ENCODE measurements at regions not wholly inside any gene's neighbourhood (a gene's known extent, or its start where the extent isn't known, plus 50 kb on each side); places are given as distances from the start of the nearest gene placed in this dataset.

GRCh38 chr2:133886735-133887675 is 318.7 kb upstream of the NCKAP5 start:
- H4K20me1 ChIP-seq (ENCODE audit: insufficient read depth, low read length): no peaks in the 10 kb centered on the region
- H3K4me2 ChIP-seq (ENCODE audit: low read length): no peak overlapping the region
- BruUV-seq (replicated peaks): no TSS peak
- POLR2A ChIA-PET: interaction anchor here (0.6 kb wide), 1 partner anchor 1262 kb away, joined by 4 read pairs; no protein-coding TSS in a partner anchor
- intact Hi-C loops (cut with micrococcal nuclease; ENCODE audit: unreplicated experiment): loop anchor here (1.0 to 10.0 kb wide), 6 partner anchors 230 to 1008 kb away; no protein-coding TSS in a partner anchor
- no peak overlapping the region; the same call in 1 of the 2 replicates for H2AFZ ChIP-seq (ENCODE audit: low read length)
- no peaks in the 10 kb centered on the region for H3K79me2 ChIP-seq (ENCODE audit: insufficient read depth, low read depth, low read length)
- DNase-seq (ENCODE audit: low spot score): peak; percentile 76
- no peaks in the 10 kb centered on the region for H3K4me1 ChIP-seq (ENCODE audit: insufficient read depth, low read length, poor library complexity, severe bottlenecking)
- H3K4me3 ChIP-seq (ENCODE audit: low read depth, low read length, poor library complexity, severe bottlenecking): no peak overlapping the region
- H3K9me3 ChIP-seq (ENCODE audit: low read length): no peaks in the 10 kb centered on the region
- H3K36me3 ChIP-seq (ENCODE audit: insufficient read depth, low read length): no peaks in the 10 kb centered on the region
- CTCF ChIA-PET (ENCODE audit: unreplicated experiment): interaction anchor here (0.8 to 1.4 kb wide), 3 partner anchors 232 to 524 kb away, joined by 3 to 5 read pairs (median 5); no protein-coding TSS in a partner anchor
- TF ChIP-seq CTCF (conservative IDR thresholded peaks at IDR 0.05; ENCODE audit: low read length) (peak; percentile 86), EZH2phosphoT487 (IDR thresholded peaks at IDR 0.05; ENCODE audit: borderline replicate concordance, low read depth, low read length) (no peak)
- no peaks in the 10 kb centered on the region for H3K9me2 ChIP-seq (ENCODE audit: insufficient read depth, low read length)
- H3K27ac ChIP-seq (ENCODE audit: low read depth, low read length, poor library complexity, severe bottlenecking): no peak overlapping the region

- POLR2A ChIA-PET: interaction anchor here (0.6 kb wide), 1 partner anchor 1261 kb away, joined by 4 read pairs; no protein-coding TSS in a partner anchor
- no peaks in the 10 kb centered on the region for H4K20me1 ChIP-seq (ENCODE audit: insufficient read depth, low read length)
- intact Hi-C loops (cut with micrococcal nuclease; ENCODE audit: unreplicated experiment): loop anchor here (5.0 to 10.0 kb wide), 3 partner anchors 230 to 1007 kb away; no protein-coding TSS in a partner anchor
- TF ChIP-seq EZH2phosphoT487 (IDR thresholded peaks at IDR 0.05; ENCODE audit: borderline replicate concordance, low read depth, low read length) (no peak), CTCF (conservative IDR thresholded peaks at IDR 0.05; ENCODE audit: low read length) (no peak)
- no TSS peak for BruUV-seq (replicated peaks)
- H3K36me3 ChIP-seq (ENCODE audit: insufficient read depth, low read length): no peaks in the 10 kb centered on the region
- H3K4me3 ChIP-seq (ENCODE audit: low read depth, low read length, poor library complexity, severe bottlenecking): no peak overlapping the region
- H3K9me3 ChIP-seq (ENCODE audit: low read length): no peaks in the 10 kb centered on the region
- H2AFZ ChIP-seq (ENCODE audit: low read length): no peak overlapping the region
- CTCF ChIA-PET (ENCODE audit: unreplicated experiment): interaction anchor here (1.3 to 1.4 kb wide), 2 partner anchors 231 to 523 kb away, joined by 3 to 5 read pairs; no protein-coding TSS in a partner anchor
- H3K79me2 ChIP-seq (ENCODE audit: insufficient read depth, low read depth, low read length): no peaks in the 10 kb centered on the region
- no peaks in the 10 kb centered on the region for H3K4me1 ChIP-seq (ENCODE audit: insufficient read depth, low read length, poor library complexity, severe bottlenecking)
- no peaks in the 10 kb centered on the region for H3K9me2 ChIP-seq (ENCODE audit: insufficient read depth, low read length)
- DNase-seq (ENCODE audit: low spot score): no peak
- H3K4me2 ChIP-seq (ENCODE audit: low read length): no peak overlapping the region
- H3K27ac ChIP-seq (ENCODE audit: low read depth, low read length, poor library complexity, severe bottlenecking): no peak overlapping the region
Measured at GRCh38 chr2:133887676-133888040, 319.4 kb upstream of the NCKAP5 start.
